Thyroid gland (tissue), 4 donors: ENCODE measurements at regions not wholly inside any gene's neighbourhood (a gene's known extent, or its start where the extent isn't known, plus 50 kb on each side); places are given as distances from the start of the nearest gene placed in this dataset.

Experiments
- DNase-seq, 2 donors: peaks; one replicate each; pipeline ENCODE4 v3.0.0-alpha.2; 2019
- H3K27ac ChIP-seq, 3 donors: fragments of 200-600 bp; sonication (generic); 1 replicate in 2 of 3; 2 replicates in 1 of 3; pipeline ENCODE4 v1.5.1; 2016 to 2019; ENCODE audit warnings: mild to moderate bottlenecking in 1 of 3, moderate library complexity in 1 of 3
- H3K27me3 ChIP-seq: fragments of 200-600 bp; sonication (generic); one replicate; pipeline ENCODE4 v1.5.1; 2019
- H3K36me3 ChIP-seq, 2 donors: fragments of 200-600 bp; sonication (generic); one replicate each; pipeline ENCODE4 v1.5.1; 2016 to 2019
- H3K4me1 ChIP-seq, 2 donors: fragments of 200-600 bp; sonication (generic); one replicate each; pipeline ENCODE4 v1.5.1; 2017 to 2019
- H3K4me3 ChIP-seq, 3 donors: fragments of 200-600 bp; sonication (generic); replicated peaks in 1 of 3; 1 replicate in 2 of 3; 2 replicates in 1 of 3; pipeline ENCODE4 v1.5.1; 2016; ENCODE audit warnings: mild to moderate bottlenecking in 1 of 3
- H3K9me3 ChIP-seq: fragments of 200-600 bp; sonication (generic); one replicate; pipeline ENCODE4 v1.5.1; 2017
- CTCF ChIP-seq, 6 experiments: fragments of 200-600 bp in 3 of 6; fragments of 450-650 bp in 3 of 6; sonication (generic) in 3 of 6; IDR thresholded peaks; one replicate each; pipeline ENCODE4 v1.5.1; 2016 to 2019; ENCODE audit warnings: antibody characterized with exemption in 6 of 6, mild to moderate bottlenecking in 2 of 6, inconsistent platforms in 1 of 6, moderate library complexity in 1 of 6
- POLR2A ChIP-seq, 2 donors: fragments of 450-650 bp; IDR thresholded peaks; one replicate each; pipeline ENCODE4 v1.6.1; 2017; ENCODE audit warnings: antibody characterized with exemption in 2 of 2, mild to moderate bottlenecking in 2 of 2, moderate library complexity in 1 of 2
- WGBS, 2 donors: methylation state at CpG; one replicate each; pipeline ENCODE4 v1.1.5; 2017; 5-methylcytosine and 5-hydroxymethylcytosine counted together
- intact Hi-C: fragments of 100-400 bp; cut with DNase I; formaldehyde crosslinking; loops from one replicate; pipeline ENCODE4 v1.15.1; 2023

GRCh38 chr14:101191721-101192660, 288.5 kb upstream of the RTL1 start:
- Histone ChIP-seq H3K9me3 (no peaks in the 10 kb centered on the region), H3K4me1 (no peaks in the 10 kb centered on the region), H3K27ac (no peak overlapping the region), H3K27me3 (no peaks in the 10 kb centered on the region), H3K4me3 (no peak overlapping the region), H3K36me3 (no peaks in the 10 kb centered on the region)
- intact Hi-C loops, result no loop called here
- WGBS, 2 donors, result 77 to 85% methylated on average over 14 of the region's 15 CpGs
- DNase-seq, result no peak
- TF ChIP-seq POLR2A (IDR thresholded peaks at IDR 0.05) (no peak), CTCF (IDR thresholded peaks at IDR 0.05) (no peak)

DNA sequence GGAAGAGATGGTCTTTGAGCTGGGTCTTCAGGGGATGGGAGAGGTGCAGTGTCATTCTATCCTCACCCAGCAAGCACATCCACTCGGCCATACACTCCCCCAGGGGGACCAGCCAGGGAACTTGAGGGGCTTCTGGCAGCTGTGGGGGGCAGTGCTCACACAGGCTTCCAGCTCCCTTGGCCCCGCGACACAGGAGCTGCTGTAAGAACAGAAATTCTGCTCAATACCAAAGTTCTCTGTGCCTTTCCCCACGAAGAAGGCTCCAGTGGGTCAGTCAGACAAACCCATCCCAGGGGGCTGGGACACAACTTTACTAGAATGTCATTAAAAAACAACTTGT, 289.1 kb upstream of the RTL1 start:
- TF ChIP-seq POLR2A (IDR thresholded peaks at IDR 0.05) (no peak), CTCF (IDR thresholded peaks at IDR 0.05) (no peak)
- DNase-seq, result no peak
- Histone ChIP-seq H3K4me1 (no peaks in the 10 kb centered on the region), H3K27ac (no peak overlapping the region), H3K4me3 (no peak overlapping the region), H3K36me3 (no peaks in the 10 kb centered on the region), H3K9me3 (no peaks in the 10 kb centered on the region), H3K27me3 (no peaks in the 10 kb centered on the region)
- WGBS, 2 donors, result 80 to 89% methylated on average over 2 to 4 of the region's 4 CpGs
- intact Hi-C loops, result no loop called here

- Histone ChIP-seq H3K9me3 (no peaks in the 10 kb centered on the region), H3K4me3 (no peak overlapping the region), H3K27me3 (no peaks in the 10 kb centered on the region), H3K27ac (no peak overlapping the region), H3K4me1 (no peaks in the 10 kb centered on the region), H3K36me3 (no peaks in the 10 kb centered on the region)
- intact Hi-C loops, result no loop called here
- no peak for DNase-seq
- TF ChIP-seq POLR2A (IDR thresholded peaks at IDR 0.05), result no peak
- TF ChIP-seq CTCF (IDR thresholded peaks at IDR 0.05), result no peak
- 81 to 87% methylated on average over 15 to 16 of the region's 16 CpGs for WGBS, 2 donors
Observed at GRCh38 chr14:101193106-101193844, 289.8 kb upstream of the RTL1 start.

GRCh38 chr14:101193845-101194372, 290.4 kb upstream of the RTL1 start:
- Histone ChIP-seq H3K4me3 (no peak overlapping the region), H3K4me1 (no peaks in the 10 kb centered on the region), H3K9me3 (no peaks in the 10 kb centered on the region), H3K27ac (no peak overlapping the region), H3K27me3 (no peaks in the 10 kb centered on the region), H3K36me3 (no peaks in the 10 kb centered on the region)
- intact Hi-C loops, result no loop called here
- TF ChIP-seq POLR2A (IDR thresholded peaks at IDR 0.05) (no peak), CTCF (IDR thresholded peaks at IDR 0.05) (no peak)
- no peak for DNase-seq
- 71 to 73% methylated on average over 12 to 15 of the region's 15 CpGs for WGBS, 2 donors
